H1 (cell line): ENCODE measurements at regions not wholly inside any gene's neighbourhood (a gene's known extent, or its start where the extent isn't known, plus 50 kb on each side); places are given as distances from the start of the nearest gene placed in this dataset.

Experiments used
- HDAC6 ChIP-seq: IDR thresholded peaks from one replicate; pipeline ENCODE4 v1.7.1; 2012; ENCODE audit warnings: low read depth, mild to moderate bottlenecking, inconsistent platforms, low read length, moderate library complexity
- SP4 ChIP-seq: IDR thresholded peaks from 2 replicates; pipeline ENCODE4 v1.6.1; 2012; ENCODE audit warnings: low read length, inconsistent platforms
- USF2 ChIP-seq: IDR thresholded peaks from 2 replicates; pipeline ENCODE4 v1.6.1; 2011; ENCODE audit warnings: low read length, improper control_type of control experiment

DNA sequence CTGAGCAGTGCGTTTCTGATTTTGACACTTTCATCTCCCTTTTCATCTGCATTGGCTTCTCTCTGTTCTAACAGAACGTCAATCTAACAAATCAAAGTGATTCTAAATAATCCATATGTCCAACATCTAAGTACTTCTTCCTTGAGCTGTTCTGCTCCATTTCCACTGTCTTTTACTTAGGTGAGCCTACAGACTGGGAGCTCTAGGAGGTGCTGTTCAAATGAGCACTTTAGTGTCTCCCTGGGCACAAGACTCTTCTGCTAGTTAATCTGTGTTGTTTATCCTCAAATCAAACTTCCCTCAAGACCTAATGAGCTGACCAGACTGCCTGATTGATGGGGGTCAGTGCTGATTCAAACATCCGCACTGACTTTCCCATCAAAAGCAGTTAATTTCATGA is 408.1 kb downstream of the WDR72 start (continued):
- TF ChIP-seq SP4 = no peak
- TF ChIP-seq HDAC6 = no peak
- TF ChIP-seq USF2 = no peak
- TF ChIP-seq, all 59 proteins: peak for 2
